Ovary (tissue), 7 donors: ENCODE measurements at regions not wholly inside any gene's neighbourhood (a gene's known extent, or its start where the extent isn't known, plus 50 kb on each side); places are given as distances from the start of the nearest gene placed in this dataset.

ENCODE experiments used
- DNase-seq, 5 donors: peaks; one replicate each; pipeline ENCODE4 v3.0.0-alpha.2; 2019 to 2020
- H3K27ac ChIP-seq, 2 donors: fragments of 200-600 bp; one replicate each; pipeline versions ENCODE4 v1.5.1 to v1.8.0; 2019 to 2022
- H3K27me3 ChIP-seq: fragments of 200-600 bp; one replicate; pipeline ENCODE4 v1.8.0; 2022
- H3K36me3 ChIP-seq: fragments of 200-600 bp; sonication (generic); one replicate; pipeline ENCODE4 v1.5.1; 2019
- H3K4me1 ChIP-seq: one replicate; pipeline ENCODE4 v1.8.1; 2013; ENCODE audit warnings: mild to moderate bottlenecking, moderate library complexity; ENCODE audit not compliant: insufficient read depth
- H3K4me3 ChIP-seq: fragments of 200-600 bp; sonication (generic); one replicate; pipeline ENCODE4 v1.5.1; 2017
- H3K9me3 ChIP-seq, 2 donors: fragments of 200-600 bp in 1 of 2; sonication (generic) in 1 of 2; one replicate each; pipeline versions ENCODE4 v1.5.1 to v1.8.1; 2013 to 2019; ENCODE audit warnings: mild to moderate bottlenecking in 1 of 2, moderate library complexity in 1 of 2
- CTCF ChIP-seq, 3 donors: fragments of 450-650 bp in 2 of 3; fragments of 200-600 bp in 1 of 3; IDR thresholded peaks; one replicate each; pipeline versions ENCODE4 v1.5.1 to v1.8.0; 2016 to 2022; ENCODE audit warnings: antibody characterized with exemption in 3 of 3, mild to moderate bottlenecking in 1 of 3
- EP300 ChIP-seq: sonication (generic); formaldehyde crosslinking; IDR thresholded peaks from one replicate; pipeline ENCODE4 v1.6.1; 2017; ENCODE audit warnings: antibody characterized with exemption
- POLR2A ChIP-seq: fragments of 450-650 bp; IDR thresholded peaks from one replicate; pipeline ENCODE4 v1.6.1; 2017; ENCODE audit warnings: antibody characterized with exemption, mild to moderate bottlenecking, moderate library complexity
- WGBS, 3 donors: extraction: QIAGEN DNeasy Blood & Tissue Kit in 1 of 3; methylation state at CpG; one replicate each; pipeline versions ENCODE4 v1.1.5 to v1.1.7; 2013 to 2017; 5-methylcytosine and 5-hydroxymethylcytosine counted together
- intact Hi-C, 4 donors: fragments of 100-400 bp; cut with DNase I; formaldehyde crosslinking; loops; one replicate each; pipeline versions ENCODE4 v1.11.0 to v1.15.1; 2022 to 2023
- donor health status: DM: no; HTN: no; CAD: no; lungs with moderate emphysema.
- donor health status: DM: no; HTN: no; CAD: no.
- donor health status: Bipolar disorder and iron deficiency.
- donor health status: DM: no; HTN: no; CAD: no.
- donor health status: DM: yes; HTN: yes; CAD: no.

DNA sequence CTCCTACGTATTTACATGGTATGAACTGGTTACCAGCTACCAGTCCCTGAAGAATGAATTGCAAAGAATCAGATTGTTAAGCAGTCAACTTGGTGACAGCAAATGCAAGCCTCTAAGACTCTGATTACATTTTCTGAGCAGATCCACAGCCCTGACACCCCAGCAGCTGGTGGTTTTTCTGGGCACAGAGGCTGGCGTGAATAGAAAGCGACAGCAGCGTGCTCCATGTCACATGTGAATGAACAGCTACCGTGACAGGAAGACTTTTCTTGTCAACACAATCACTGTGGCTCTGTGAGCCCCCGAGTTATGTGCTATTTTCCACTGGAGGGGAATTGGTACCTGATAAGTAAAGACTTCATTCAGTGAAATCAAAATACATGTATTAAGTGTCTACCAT lies 93.2 kb upstream of the CBLN2 start:
- no peak for DNase-seq
- intact Hi-C loops, result no loop called here
- H3K4me1 ChIP-seq, result no peaks in the 10 kb centered on the region
- WGBS, 3 donors, result 79 to 92% (median 83%) methylated on average over 6 of the region's 6 CpGs
- H3K4me3 ChIP-seq, result no peak overlapping the region
- H3K36me3 ChIP-seq, result no peaks in the 10 kb centered on the region
- TF ChIP-seq CTCF (IDR thresholded peaks at IDR 0.05) (no peak), POLR2A (no peak), EP300 (no peak)
- H3K9me3 ChIP-seq, result no peaks in the 10 kb centered on the region
- H3K27ac ChIP-seq, result no peak overlapping the region
- no peaks in the 10 kb centered on the region for H3K27me3 ChIP-seq

DNA sequence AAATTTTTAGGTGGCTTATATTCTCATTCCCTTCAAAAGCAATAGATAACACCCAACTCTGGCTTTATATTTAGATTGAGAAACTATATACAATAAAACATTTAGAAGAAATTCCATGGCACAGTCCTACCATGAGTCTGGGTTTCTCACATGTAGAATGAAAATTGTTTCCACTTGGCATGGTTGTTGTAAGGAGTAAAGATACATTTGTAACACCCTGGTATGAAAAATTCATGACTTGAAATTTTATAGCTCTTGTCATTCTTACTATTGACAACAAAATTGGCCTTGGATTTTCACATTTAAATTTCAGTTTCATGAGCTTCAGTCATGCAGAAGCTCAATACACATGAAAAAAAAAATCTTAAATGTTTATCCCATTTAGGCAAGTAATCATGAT lies 92.5 kb upstream of the CBLN2 start:
- H3K4me1 ChIP-seq, result no peaks in the 10 kb centered on the region
- DNase-seq, result no peak

GRCh38 chr18:72634500-72634899 lies 90.4 kb upstream of the CBLN2 start:
- no peak for DNase-seq
- Histone ChIP-seq H3K27ac (no peak overlapping the region), H3K4me3 (no peak overlapping the region), H3K4me1 (no peaks in the 10 kb centered on the region), H3K27me3 (no peaks in the 10 kb centered on the region), H3K36me3 (no peaks in the 10 kb centered on the region), H3K9me3 (no peaks in the 10 kb centered on the region)
- TF ChIP-seq POLR2A (no peak), CTCF (IDR thresholded peaks at IDR 0.05) (no peak), EP300 (no peak)
- intact Hi-C loops, result no loop called here
- 67 to 74% (median 73%) methylated on average over 2 of the region's 2 CpGs for WGBS, 3 donors

More for the DNA sequence above, 92.5 kb upstream of the CBLN2 start:
- no peak for TF ChIP-seq POLR2A
- no peak for TF ChIP-seq CTCF (IDR thresholded peaks at IDR 0.05)
- TF ChIP-seq EP300, result no peak
- no peak overlapping the region for H3K27ac ChIP-seq
- H3K27me3 ChIP-seq, result no peaks in the 10 kb centered on the region
- H3K4me3 ChIP-seq, result no peak overlapping the region
- intact Hi-C loops, result no loop called here
- no peaks in the 10 kb centered on the region for H3K36me3 ChIP-seq
- no peaks in the 10 kb centered on the region for H3K9me3 ChIP-seq

DNA sequence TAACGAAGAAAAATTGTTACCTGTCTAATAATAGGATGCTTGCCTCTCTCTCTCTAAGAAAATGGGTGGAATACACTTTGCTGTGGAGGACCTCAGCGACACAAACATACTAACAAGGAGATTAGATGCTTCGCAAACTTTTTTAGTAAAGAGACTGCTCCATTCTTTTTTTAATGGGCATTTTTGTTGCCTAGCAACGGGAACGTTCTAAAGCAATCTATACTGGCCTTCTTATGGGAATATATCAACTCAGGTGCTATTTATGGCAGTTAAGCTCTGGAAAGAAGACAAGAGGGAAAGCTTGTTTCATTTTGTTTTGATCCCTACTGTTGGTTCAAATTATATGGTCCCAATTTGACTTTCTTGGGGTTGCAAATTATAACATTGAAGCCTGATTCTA lies 86.8 kb upstream of the CBLN2 start:
- no peaks in the 10 kb centered on the region for H3K4me1 ChIP-seq
- intact Hi-C loops, result no loop called here
- H3K27me3 ChIP-seq, result no peaks in the 10 kb centered on the region
- H3K36me3 ChIP-seq, result no peaks in the 10 kb centered on the region
- DNase-seq, result no peak
- H3K9me3 ChIP-seq, result no peaks in the 10 kb centered on the region
- TF ChIP-seq EP300 (no peak), CTCF (IDR thresholded peaks at IDR 0.05) (no peak), POLR2A (no peak)
- 62 to 69% (median 69%) methylated on average over 5 of the region's 5 CpGs for WGBS, 3 donors
- no peak overlapping the region for H3K27ac ChIP-seq
- no peak overlapping the region for H3K4me3 ChIP-seq

- no peak for DNase-seq
- Histone ChIP-seq H3K4me3 (no peak overlapping the region), H3K9me3 (no peaks in the 10 kb centered on the region), H3K27me3 (no peaks in the 10 kb centered on the region), H3K27ac (no peak overlapping the region), H3K36me3 (no peaks in the 10 kb centered on the region), H3K4me1 (no peaks in the 10 kb centered on the region)
- intact Hi-C loops, result no loop called here
- TF ChIP-seq EP300 (no peak), CTCF (IDR thresholded peaks at IDR 0.05) (no peak), POLR2A (no peak)
- 55 to 62% (median 56%) methylated on average over 4 of the region's 4 CpGs for WGBS, 3 donors
Observed at GRCh38 chr18:72623444-72623843, 79.3 kb upstream of the CBLN2 start.
